C4-2B (cell line): ENCODE measurements at regions not wholly inside any gene's neighbourhood (a gene's known extent, or its start where the extent isn't known, plus 50 kb on each side); places are given as distances from the start of the nearest gene placed in this dataset.

ENCODE experiments used
- ZFX ChIP-seq: fragments of 450-650 bp; IDR thresholded peaks from 2 replicates; pipeline ENCODE4 v1.6.1; 2017
- TF ChIP-seq, protein P1 (sequence below): fragments of 450-650 bp; conservative IDR thresholded peaks from 2 replicates; pipeline ENCODE4 v1.5.1; 2017; ENCODE audit warnings: mild to moderate bottlenecking

DNA sequence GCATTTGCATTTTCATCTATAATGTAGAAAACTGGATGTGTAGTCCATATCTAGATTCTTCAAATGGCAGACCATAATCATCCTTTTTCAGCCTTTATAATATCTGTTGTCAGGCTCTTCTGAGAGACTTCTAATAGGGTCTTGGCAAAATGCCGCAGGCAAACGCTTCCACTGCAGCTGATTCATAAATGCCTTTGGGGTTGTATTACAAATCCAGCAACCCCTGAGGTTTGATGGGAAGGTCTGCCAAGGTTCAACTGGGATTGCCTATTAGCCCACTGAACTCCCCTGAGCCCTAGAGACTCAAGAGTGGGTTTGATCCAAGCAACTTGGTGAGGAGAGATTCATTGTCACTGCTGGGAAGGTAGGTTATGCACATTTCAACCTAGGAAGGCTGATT, 365.2 kb upstream of the POU3F2 start:
- TF ChIP-seq, protein P1, sequence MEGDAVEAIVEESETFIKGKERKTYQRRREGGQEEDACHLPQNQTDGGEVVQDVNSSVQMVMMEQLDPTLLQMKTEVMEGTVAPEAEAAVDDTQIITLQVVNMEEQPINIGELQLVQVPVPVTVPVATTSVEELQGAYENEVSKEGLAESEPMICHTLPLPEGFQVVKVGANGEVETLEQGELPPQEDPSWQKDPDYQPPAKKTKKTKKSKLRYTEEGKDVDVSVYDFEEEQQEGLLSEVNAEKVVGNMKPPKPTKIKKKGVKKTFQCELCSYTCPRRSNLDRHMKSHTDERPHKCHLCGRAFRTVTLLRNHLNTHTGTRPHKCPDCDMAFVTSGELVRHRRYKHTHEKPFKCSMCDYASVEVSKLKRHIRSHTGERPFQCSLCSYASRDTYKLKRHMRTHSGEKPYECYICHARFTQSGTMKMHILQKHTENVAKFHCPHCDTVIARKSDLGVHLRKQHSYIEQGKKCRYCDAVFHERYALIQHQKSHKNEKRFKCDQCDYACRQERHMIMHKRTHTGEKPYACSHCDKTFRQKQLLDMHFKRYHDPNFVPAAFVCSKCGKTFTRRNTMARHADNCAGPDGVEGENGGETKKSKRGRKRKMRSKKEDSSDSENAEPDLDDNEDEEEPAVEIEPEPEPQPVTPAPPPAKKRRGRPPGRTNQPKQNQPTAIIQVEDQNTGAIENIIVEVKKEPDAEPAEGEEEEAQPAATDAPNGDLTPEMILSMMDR, result no peak
- no peak for TF ChIP-seq ZFX
